HG02678 (cell line): ENCODE measurements at regions not wholly inside any gene's neighbourhood (a gene's known extent, or its start where the extent isn't known, plus 50 kb on each side); places are given as distances from the start of the nearest gene placed in this dataset.
"Not testable (repeated sequence)": the region's sequence is repeated elsewhere in the genome, so short reads cannot be mapped to it uniquely, and the experiment has no call there.

Experiments
- ATAC-seq: cut with Tn5 transposase; IDR thresholded peaks from one replicate; pipeline ENCODE4 v1.9.1; 2021; ENCODE audit warnings: mild to moderate bottlenecking, moderate library complexity; ENCODE audit not compliant: unreplicated experiment

GRCh38 chr2:236369661-236370062 is 105.5 kb upstream of the ASB18 start:
- ATAC-seq, result no peak

- no peak for ATAC-seq
Measured at GRCh38 chr2:236370847-236371409, 106.7 kb upstream of the ASB18 start.

GRCh38 chr2:236375973-236376476 is 111.8 kb upstream of the ASB18 start:
- ATAC-seq, result no peak

- ATAC-seq, result no peak
Measured at GRCh38 chr2:236376566-236377244, 112.5 kb upstream of the ASB18 start.

DNA sequence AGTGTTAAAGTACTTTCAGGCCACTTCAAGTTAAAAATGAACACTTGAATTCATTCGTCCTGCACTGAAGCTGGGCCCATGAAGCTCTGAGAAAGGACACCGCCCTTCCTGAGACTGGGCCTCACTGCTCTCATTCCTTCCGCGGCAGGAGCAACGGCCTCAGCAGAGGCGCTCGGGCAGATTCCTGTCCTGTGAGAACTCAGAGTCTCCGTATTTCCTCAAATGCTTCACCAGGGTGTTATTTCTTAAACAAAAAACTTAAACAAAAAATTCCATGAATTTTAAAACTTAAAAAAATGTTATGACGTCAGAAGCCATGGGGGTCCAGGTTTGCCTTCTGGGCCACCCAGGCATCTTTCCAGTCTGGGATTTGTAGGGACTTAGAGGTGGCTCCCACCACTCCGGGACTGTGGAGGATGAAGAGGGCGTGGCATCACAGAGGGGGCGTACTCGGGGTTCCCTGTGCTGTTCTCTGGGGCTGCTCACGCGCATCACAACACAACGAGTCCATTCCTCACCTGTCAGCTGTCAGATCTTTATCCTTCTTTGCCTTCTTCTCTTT is 115.9 kb upstream of the ASB18 start:
- ATAC-seq, result no peak

- not testable (repeated sequence) for ATAC-seq
Measured at GRCh38 chr2:236381253-236381652, 117.0 kb upstream of the ASB18 start.

DNA sequence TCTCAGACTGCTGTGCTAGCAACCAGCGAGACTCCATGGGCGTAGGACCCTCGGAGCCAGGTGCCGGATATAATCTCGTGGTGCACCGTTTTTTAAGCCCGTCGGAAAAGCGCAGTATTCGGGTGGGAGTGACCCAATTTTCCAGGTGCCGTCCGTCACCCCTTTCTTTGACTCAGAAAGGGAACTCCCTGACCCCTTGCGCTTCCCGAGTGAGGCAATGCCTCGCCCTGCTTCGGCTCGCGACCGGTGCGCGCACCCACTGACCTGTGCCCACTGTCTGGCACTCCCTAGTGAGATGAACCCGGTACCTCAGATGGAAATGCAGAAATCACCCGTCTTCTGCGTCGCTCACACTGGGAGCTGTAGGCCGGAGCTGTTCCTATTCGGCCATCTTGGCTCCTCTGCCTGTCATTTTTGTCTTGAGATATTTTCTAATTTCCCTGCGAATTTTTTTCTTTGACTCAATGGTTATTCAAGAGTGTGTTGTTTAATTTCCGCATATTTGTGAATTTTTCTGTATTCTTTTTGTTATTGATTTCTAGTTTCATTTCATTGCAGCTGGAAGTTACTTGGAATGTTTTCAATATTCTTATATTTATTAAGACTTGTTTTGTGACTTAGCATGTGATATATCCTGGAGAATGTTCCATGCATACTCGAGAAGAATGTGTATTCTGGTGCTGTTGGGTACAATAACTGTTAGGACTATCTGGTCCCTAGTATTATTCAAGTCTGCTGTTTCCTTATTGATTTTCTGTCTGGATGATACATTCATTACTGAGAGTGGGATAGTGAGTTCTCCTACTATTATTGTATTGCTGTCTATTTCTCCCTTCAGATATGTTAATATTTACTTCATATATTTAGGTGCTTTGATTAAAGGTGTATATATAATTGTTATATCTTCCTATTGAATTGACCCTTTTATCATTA is 125.3 kb upstream of the ASB18 start:
- ATAC-seq, result not testable (repeated sequence)

- no peak for ATAC-seq
Measured at GRCh38 chr2:236393101-236393500, 128.9 kb upstream of the ASB18 start.

GRCh38 chr2:236393581-236393980 is 129.4 kb upstream of the ASB18 start:
- no peak for ATAC-seq

- ATAC-seq, result no peak
Measured at GRCh38 chr2:236394571-236394970, 130.4 kb upstream of the ASB18 start.

DNA sequence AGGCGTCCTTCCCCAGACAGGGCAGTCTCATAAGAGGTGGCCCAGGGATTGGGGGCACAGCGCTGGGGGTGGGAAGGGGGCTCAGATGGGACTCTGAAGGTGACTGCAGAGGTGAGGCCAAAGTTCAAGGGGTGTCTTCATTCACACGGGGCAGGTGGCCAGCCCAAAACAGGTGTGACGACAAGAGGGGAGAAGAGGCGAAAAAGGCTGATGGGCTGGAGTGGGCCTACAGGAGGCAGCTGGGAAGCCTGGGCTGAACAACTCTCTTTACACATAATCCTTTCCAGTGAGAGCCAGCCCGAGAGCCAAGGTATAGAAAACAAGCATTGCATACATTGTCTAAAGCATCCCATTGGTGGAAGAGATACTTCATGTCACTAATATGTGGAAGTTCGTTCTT is 130.9 kb upstream of the ASB18 start:
- ATAC-seq, result no peak

- ATAC-seq, result no peak
Measured at GRCh38 chr2:236396818-236397350, 132.7 kb upstream of the ASB18 start.

- ATAC-seq, result no peak
Measured at GRCh38 chr2:236397681-236398080, 133.5 kb upstream of the ASB18 start.

GRCh38 chr2:236399409-236399808 is 135.2 kb upstream of the ASB18 start:
- ATAC-seq, result no peak

DNA sequence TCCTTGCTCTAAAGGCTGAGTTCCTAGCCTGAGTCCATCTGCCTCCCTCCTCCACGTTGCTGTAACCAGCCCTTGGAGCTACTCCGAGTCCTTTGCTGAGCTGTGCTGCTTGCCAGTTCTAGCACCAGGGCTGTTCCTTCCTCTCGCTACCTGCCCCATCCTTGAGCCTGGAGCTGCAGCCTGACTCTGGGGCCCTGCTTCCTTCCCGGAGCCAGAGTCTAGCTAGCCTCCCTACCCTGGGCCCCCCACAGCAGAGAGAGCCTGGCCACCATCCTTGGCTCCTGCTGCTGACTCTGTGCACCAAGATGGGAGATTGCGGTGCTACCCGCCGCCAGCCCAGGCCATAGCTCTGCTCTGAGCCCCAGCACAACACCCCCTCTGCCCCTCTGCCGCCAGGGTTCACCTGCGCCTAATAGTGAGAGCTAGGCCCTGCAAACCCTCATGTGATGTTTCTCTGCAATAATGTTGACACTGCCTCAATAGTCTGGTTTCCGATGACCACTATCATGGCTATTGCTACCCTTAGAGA is 135.9 kb upstream of the ASB18 start:
- ATAC-seq, result no peak

DNA sequence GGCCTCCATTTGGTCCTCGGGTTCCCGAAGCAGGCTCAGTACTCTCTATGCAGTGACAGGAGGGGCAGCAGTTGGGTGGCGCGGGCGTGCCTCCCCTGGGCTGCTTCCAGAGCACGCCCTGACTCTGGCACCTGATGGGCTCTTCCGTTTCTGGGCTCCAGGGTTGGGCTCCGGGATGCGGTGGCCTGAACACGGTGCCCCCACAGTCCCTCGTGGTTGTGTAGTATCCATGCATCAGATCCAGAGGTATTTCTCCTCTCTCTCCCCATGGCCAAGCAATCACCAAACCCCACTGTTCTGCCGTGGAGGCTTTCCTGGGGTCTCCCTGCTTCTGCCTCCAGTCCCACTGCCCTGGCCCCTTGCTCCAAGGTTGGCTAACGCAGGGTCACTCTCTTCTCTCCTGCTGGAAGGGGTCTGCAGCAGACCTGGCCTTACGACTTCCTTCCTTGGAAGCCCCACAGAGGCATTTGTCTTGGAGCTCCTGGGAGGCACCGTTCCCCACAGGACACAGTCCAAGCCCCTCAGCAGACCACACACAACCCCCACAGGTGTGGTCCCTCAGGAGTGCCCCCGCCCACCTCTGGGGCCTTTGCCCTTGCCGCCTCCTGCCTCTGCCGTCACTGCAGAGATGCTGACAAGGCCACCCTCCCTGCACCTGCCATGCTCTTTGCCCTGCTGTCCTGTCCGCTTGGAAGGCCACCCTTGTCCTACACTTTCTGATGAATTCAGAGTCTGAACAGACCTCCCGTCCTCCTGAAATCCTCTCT is 136.6 kb upstream of the ASB18 start:
- no peak for ATAC-seq

DNA sequence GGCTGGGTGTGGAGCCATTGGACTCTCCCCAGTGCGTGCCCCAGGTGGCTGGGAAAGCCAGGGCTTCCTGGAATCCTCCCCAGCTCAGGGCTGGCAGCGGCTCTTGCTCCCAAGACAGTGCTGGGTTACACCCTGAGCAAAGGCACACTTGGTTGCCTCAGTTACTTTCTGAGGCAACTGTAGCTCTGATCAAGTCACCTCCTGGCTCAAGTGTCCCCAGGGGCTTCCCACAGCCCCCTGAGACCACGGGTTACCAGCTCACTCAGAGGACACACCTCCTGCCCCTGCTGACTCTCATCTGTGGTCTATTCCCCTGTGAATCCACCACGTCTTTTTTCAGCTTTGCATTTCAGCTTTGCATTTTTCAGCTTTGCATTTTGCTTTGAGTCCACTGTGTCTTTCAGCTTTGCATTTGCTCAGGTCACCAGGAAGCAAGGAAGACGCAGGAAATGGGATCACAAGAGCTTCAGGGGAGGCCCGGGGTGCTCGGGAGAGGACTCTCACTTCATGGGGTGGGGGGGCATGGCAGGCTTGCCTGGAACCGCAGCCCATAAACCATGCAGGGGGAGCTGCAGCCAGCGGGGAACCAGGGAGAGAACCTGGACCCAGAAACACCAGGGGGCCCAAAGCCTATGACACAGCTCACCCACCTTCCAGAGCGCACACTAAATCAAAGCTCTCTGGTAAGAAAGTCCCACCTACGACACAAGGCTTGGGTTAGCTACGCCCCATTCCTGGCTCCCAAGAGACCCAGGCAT is 138.0 kb upstream of the ASB18 start:
- ATAC-seq, result no peak

- no peak for ATAC-seq
Measured at GRCh38 chr2:236403125-236403524, 138.9 kb upstream of the ASB18 start.

- ATAC-seq, result no peak
Measured at GRCh38 chr2:236403811-236404210, 139.6 kb upstream of the ASB18 start.
